Heart right ventricle (tissue), 16 donors: ENCODE measurements at regions not wholly inside any gene's neighbourhood (a gene's known extent, or its start where the extent isn't known, plus 50 kb on each side); places are given as distances from the start of the nearest gene placed in this dataset.
"Not testable (repeated sequence)": the region's sequence is repeated elsewhere in the genome, so short reads cannot be mapped to it uniquely, and the experiment has no call there.

Source experiments
- ATAC-seq, 8 donors: fragments of 200-7000 bp; cut with Tn5 transposase; one replicate each; pipeline ENCODE4 v1.9.1; 2020; ENCODE audit warnings: mild to moderate bottlenecking in 8 of 8, moderate library complexity in 8 of 8, moderate number of reproducible peaks in 1 of 8
- DNase-seq, 2 donors: peaks; one replicate each; pipeline ENCODE4 v3.0.0-alpha.2; 2020
- H3K27ac ChIP-seq, 10 donors: fragments of 200-600 bp; sonication (generic) in 2 of 10; one replicate each; pipeline versions ENCODE4 v1.5.0 to v1.8.0; 2020 to 2022; ENCODE audit warnings: mild to moderate bottlenecking in 3 of 10
- H3K27me3 ChIP-seq, 7 donors: fragments of 200-600 bp; one replicate each; pipeline ENCODE4 v1.8.0; 2021 to 2022; ENCODE audit warnings: mild to moderate bottlenecking in 2 of 7
- H3K36me3 ChIP-seq, 9 donors: fragments of 200-600 bp; sonication (generic) in 1 of 9; one replicate each; pipeline versions ENCODE4 v1.5.0 to v1.8.0; 2020 to 2022; ENCODE audit warnings: mild to moderate bottlenecking in 2 of 9
- H3K4me1 ChIP-seq, 9 donors: fragments of 200-600 bp; sonication (generic) in 1 of 9; one replicate each; pipeline versions ENCODE4 v1.5.0 to v1.8.0; 2020 to 2022; ENCODE audit warnings: mild to moderate bottlenecking in 4 of 9
- H3K4me3 ChIP-seq, 10 donors: fragments of 200-600 bp; sonication (generic) in 2 of 10; one replicate each; pipeline versions ENCODE4 v1.5.0 to v1.8.0; 2020 to 2022; ENCODE audit warnings: mild to moderate bottlenecking in 7 of 10, moderate library complexity in 2 of 10
- H3K9me3 ChIP-seq, 11 donors: fragments of 200-600 bp in 10 of 11; sonication (generic) in 2 of 11; one replicate each; pipeline versions ENCODE4 v1.5.0 to v1.8.0; 2013 to 2022; ENCODE audit warnings: mild to moderate bottlenecking in 2 of 11, control low read depth in 1 of 11, moderate library complexity in 1 of 11
- CTCF ChIP-seq, 9 donors: fragments of 200-600 bp; sonication (generic) in 2 of 9; IDR thresholded peaks; one replicate each; pipeline versions ENCODE4 v1.5.0 to v1.8.0; 2021 to 2022; ENCODE audit warnings: antibody characterized with exemption in 9 of 9, mild to moderate bottlenecking in 5 of 9, moderate library complexity in 1 of 9
- WGBS, 2 donors: extraction: QIAGEN DNeasy Blood & Tissue Kit; methylation state at CpG; one replicate each; pipeline ENCODE4 v1.1.7; 2013; ENCODE audit warnings: inconsistent platforms in 1 of 2; 5-methylcytosine and 5-hydroxymethylcytosine counted together
- intact Hi-C, 10 donors: fragments of 100-400 bp; cut with DNase I; formaldehyde crosslinking; loops; one replicate each; pipeline versions ENCODE4 v1.11.1 to v1.14.2; 2022
- donor health status: Arrhythmogenic right ventricular cardiomyopathy.
- donor health status: ischemic (EF 13 %, LVEDD 7.1; RV severe dilation, severe dysfunction).
- donor health status: healthy with polysubstance abuse.
- donor health status: DM: no; HTN: yes; CAD: no.
- donor health status: DM: no; HTN: no; CAD: no.
- donor health status: ischemic (EF 25% LVEDD 6.9; RV normal size, moderate dysfunction).
- donor health status: ischemic (EF 25% LVEDD 5.7; RV mildly dilated, moderate dysfunction).
- donor health status: healthy.
- donor health status: DM: yes; HTN: yes; CAD: no.
- donor health status: Ischemic cardiomyopathy.
- donor health status: ischemic (EF 35%, LVEDD 5.7; RV mildly dilated, moderate dysfunction).
- donor health status: nonischemic (EF 11% LVEDD 7.7; RV severe dilation, severe dysfunction).
- donor health status: DM: yes; HTN: yes; CAD: no.
- donor health status: PGD.
- donor health status: ischemic (EF 29% LVEDD 5.4; RV normal size, mild dysfunction).
- donor health status: nonischemic (EF 23%, LVEDD 6.1; RV moderate dilation, normal function).

GRCh38 chr5:135169753-135170152 is 135.7 kb upstream of the PITX1 start:
- WGBS, 2 donors = 45 to 48% methylated on average over 2 of the region's 2 CpGs
- no peaks in the 10 kb centered on the region for H3K4me1 ChIP-seq
- intact Hi-C loops = no loop called here
- H3K27me3 ChIP-seq = peaks cover 4 to 76% (median 61%) of the 10 kb centered on the region in 7 donors
- no peaks in the 10 kb centered on the region for H3K36me3 ChIP-seq
- H3K27ac ChIP-seq = no peak overlapping the region
- ATAC-seq = no peak
- TF ChIP-seq CTCF (IDR thresholded peaks at IDR 0.05) = no peak
- DNase-seq = no peak
- H3K4me3 ChIP-seq = no peak overlapping the region
- no peaks in the 10 kb centered on the region for H3K9me3 ChIP-seq

GRCh38 chr5:135167634-135168033 is 133.6 kb upstream of the PITX1 start:
- ATAC-seq (no peak), DNase-seq (no peak)
- H3K36me3 ChIP-seq = no peaks in the 10 kb centered on the region
- H3K9me3 ChIP-seq = no peaks in the 10 kb centered on the region
- TF ChIP-seq CTCF (IDR thresholded peaks at IDR 0.05) = no peak
- intact Hi-C loops = no loop called here
- no peak overlapping the region for H3K27ac ChIP-seq
- H3K27me3 ChIP-seq = peaks cover 4 to 75% (median 59%) of the 10 kb centered on the region in 7 donors
- no peaks in the 10 kb centered on the region for H3K4me1 ChIP-seq
- 61 to 71% methylated on average over 4 of the region's 4 CpGs for WGBS, 2 donors
- no peak overlapping the region for H3K4me3 ChIP-seq

GRCh38 chr5:135164873-135165614 is 131.0 kb upstream of the PITX1 start:
- intact Hi-C loops, H3K27ac ChIP-seq, H3K9me3 ChIP-seq, H3K36me3 ChIP-seq, ATAC-seq, H3K4me1 ChIP-seq, H3K4me3 ChIP-seq, DNase-seq: not testable (repeated sequence)
- H3K27me3 ChIP-seq = peaks cover 4 to 60% (median 49%) of the 10 kb centered on the region in 7 donors
- WGBS, 2 donors = 54 to 85% methylated on average over 4 of the region's 4 CpGs

- no peaks in the 10 kb centered on the region for H3K4me1 ChIP-seq
- no peak overlapping the region for H3K27ac ChIP-seq
- no peak for ATAC-seq
- TF ChIP-seq CTCF (IDR thresholded peaks at IDR 0.05) = no peak
- H3K4me3 ChIP-seq = no peak overlapping the region
- 84 to 85% methylated on average over 2 of the region's 2 CpGs for WGBS, 2 donors
- no peaks in the 10 kb centered on the region for H3K36me3 ChIP-seq
- no peak for DNase-seq
- intact Hi-C loops = no loop called here
- peaks cover 4 to 49% (median 40%) of the 10 kb centered on the region in 7 donors for H3K27me3 ChIP-seq
- H3K9me3 ChIP-seq = peaks cover 0 to 15% (median 6%) of the 10 kb centered on the region in 11 donors
Measured at GRCh38 chr5:135163964-135164363, 129.9 kb upstream of the PITX1 start.

GRCh38 chr5:135163391-135163790 is 129.4 kb upstream of the PITX1 start:
- no peak for TF ChIP-seq CTCF (IDR thresholded peaks at IDR 0.05)
- Histone ChIP-seq H3K4me1 (no peaks in the 10 kb centered on the region), H3K27ac (no peak overlapping the region), H3K4me3 (no peak overlapping the region), H3K36me3 (no peaks in the 10 kb centered on the region), H3K9me3 (peaks cover 0 to 21% (median 8%) of the 10 kb centered on the region in 11 donors), H3K27me3 (peaks cover 2 to 43% (median 34%) of the 10 kb centered on the region in 7 donors)
- no peak for ATAC-seq
- 83 to 87% methylated on average over 5 of the region's 5 CpGs for WGBS, 2 donors
- intact Hi-C loops = no loop called here
- no peak for DNase-seq
